HCT116 (cell line): ENCODE measurements at regions not wholly inside any gene's neighbourhood (a gene's known extent, or its start where the extent isn't known, plus 50 kb on each side); places are given as distances from the start of the nearest gene placed in this dataset.

ENCODE experiments used
- ATAC-seq: fragments of 200-7000 bp; cut with Tn5 transposase; 2 replicates; pipeline ENCODE4 v1.9.1; 2020; ENCODE audit warnings: mild to moderate bottlenecking, moderate library complexity
- BruUV-seq: library from RNA; stranded (reverse); fragments of 400-500 nt; replicated peaks from 2 replicates; lab custom pipeline; 2021; lab: Mats Ljungman, UMichigan
- CTCF ChIA-PET: fragments of 300-600 bp; sonication (Branson Sonifier 250); formaldehyde crosslinking; loops from one replicate; lab custom pipeline; 2021; ENCODE audit warnings: antibody characterized with exemption; lab: Charles Lee
- POLR2A ChIA-PET: fragments of 300-600, 350-600 bp; sonication (Branson Sonifier 250); formaldehyde crosslinking; loops from one replicate; lab custom pipeline; 2021; ENCODE audit warnings: antibody characterized with exemption; lab: Charles Lee
- RAD21 ChIA-PET, 2 experiments: fragments of 300-600 bp; sonication (Branson Sonifier 250); formaldehyde crosslinking; loops; one replicate each; lab custom pipeline; 2023; ENCODE audit warnings: low total read pairs in 2 of 2; ENCODE audit not compliant: uncharacterized antibody in 2 of 2, unreplicated experiment in 2 of 2, low non-redundant PET in 1 of 2; lab: Charles Lee
- DNase-seq: peaks from one replicate; pipeline ENCODE4 v3.0.0-alpha.2; 2010; ENCODE audit warnings: low read depth, low spot score
- H2AFZ ChIP-seq: fragments of 200-600 bp; shearing (Covaris generic), sonication (generic); 2 replicates; pipeline ENCODE4 v1.6.1; 2017; ENCODE audit warnings: low read depth, mixed run types, mixed read lengths, antibody characterized with exemption, low read length; ENCODE audit not compliant: poor library complexity, severe bottlenecking
- H3K27ac ChIP-seq: 2 replicates; pipeline ENCODE4 v1.5.1; 2012; ENCODE audit warnings: low read depth, low read length
- H3K27me3 ChIP-seq: fragments of 200-600 bp; sonication (generic); 2 replicates; pipeline ENCODE4 v1.6.1; 2016; ENCODE audit warnings: mixed run types, low read length, mixed read lengths; ENCODE audit not compliant: insufficient read depth
- H3K36me3 ChIP-seq, 2 experiments: fragments of 200-500 bp in 1 of 2; fragments of 200-600 bp in 1 of 2; sonication (Bioruptor generic) in 1 of 2; sonication (generic) in 1 of 2; 2 replicates each; pipeline versions ENCODE4 v1.5.1 to v1.6.1; 2014 to 2016; ENCODE audit warnings: low read length in 2 of 2, inconsistent platforms in 1 of 2, mixed read lengths in 1 of 2, mixed run types in 1 of 2; ENCODE audit not compliant: insufficient read depth in 2 of 2, control insufficient read depth in 1 of 2
- H3K4me1 ChIP-seq, 2 experiments: fragments of 200-600 bp in 1 of 2; sonication (generic) in 1 of 2; 2 replicates each; pipeline versions ENCODE4 v1.5.1 to v1.6.1; 2012 to 2017; ENCODE audit warnings: low read length in 2 of 2, inconsistent platforms in 1 of 2, mild to moderate bottlenecking in 1 of 2, mixed read lengths in 1 of 2, mixed run types in 1 of 2, moderate library complexity in 1 of 2; ENCODE audit not compliant: insufficient read depth in 2 of 2, control insufficient read depth in 1 of 2
- H3K4me2 ChIP-seq: fragments of 200-600 bp; sonication (generic); 2 replicates; pipeline ENCODE4 v1.6.1; 2017; ENCODE audit warnings: mixed run types, low read length, mixed read lengths
- H3K4me3 ChIP-seq, 2 experiments: fragments of 200-600 bp in 1 of 2; sonication (generic) in 1 of 2; replicated peaks in 1 of 2; 2 replicates each; pipeline ENCODE4 v1.5.1; 2011 to 2016; ENCODE audit warnings: low read length in 2 of 2, control low read depth in 1 of 2, low read depth in 1 of 2, mild to moderate bottlenecking in 1 of 2, mixed read lengths in 1 of 2, mixed run types in 1 of 2
- H3K79me2 ChIP-seq: fragments of 200-600 bp; sonication (generic); 2 replicates; pipeline ENCODE4 v1.6.1; 2017; ENCODE audit warnings: mild to moderate bottlenecking, mixed run types, low read length, moderate library complexity, mixed read lengths; ENCODE audit not compliant: insufficient read depth
- H3K9ac ChIP-seq: fragments of 200-600 bp; sonication (generic); 2 replicates; pipeline ENCODE4 v1.6.1; 2016; ENCODE audit warnings: low read length, mixed read lengths
- H3K9me2 ChIP-seq: fragments of 200-600 bp; sonication (generic), shearing (Covaris generic); 2 replicates; pipeline ENCODE4 v1.6.1; 2017; ENCODE audit warnings: mixed run types, mild to moderate bottlenecking, moderate library complexity; ENCODE audit not compliant: insufficient read depth
- H3K9me3 ChIP-seq, 2 experiments: fragments of 200-500 bp in 1 of 2; fragments of 200-600 bp in 1 of 2; sonication (Bioruptor generic) in 1 of 2; sonication (generic) in 1 of 2; 2 replicates each; pipeline ENCODE4 v1.6.1; 2014 to 2017; ENCODE audit warnings: low read length in 2 of 2, mixed read lengths in 2 of 2, inconsistent platforms in 1 of 2, low read depth in 1 of 2, mild to moderate bottlenecking in 1 of 2, mixed run types in 1 of 2, moderate library complexity in 1 of 2; ENCODE audit not compliant: control insufficient read depth in 1 of 2, insufficient read depth in 1 of 2
- H4K20me1 ChIP-seq: fragments of 200-600 bp; sonication (generic), shearing (Covaris generic); 2 replicates; pipeline ENCODE4 v1.6.1; 2017; ENCODE audit warnings: mixed run types, mild to moderate bottlenecking, moderate library complexity; ENCODE audit not compliant: insufficient read depth
- CBX3 ChIP-seq: IDR thresholded peaks from 2 replicates; pipeline ENCODE4 v1.6.1; 2012; ENCODE audit warnings: low read depth
- CEBPB ChIP-seq: IDR thresholded peaks from 2 replicates; pipeline ENCODE4 v1.6.1; 2012; ENCODE audit warnings: low read depth
- ELF1 ChIP-seq: IDR thresholded peaks from 2 replicates; pipeline ENCODE4 v1.6.1; 2012; ENCODE audit warnings: low read depth, borderline replicate concordance
- EZH2 ChIP-seq: fragments of 200-600 bp; sonication (generic); IDR thresholded peaks from 2 replicates; pipeline ENCODE4 v1.6.1; 2017; ENCODE audit warnings: antibody characterized with exemption, mixed run types
- EZH2phosphoT487 ChIP-seq: fragments of 200-600 bp; IDR thresholded peaks from 2 replicates; pipeline ENCODE4 v1.6.1; 2018; ENCODE audit warnings: antibody characterized with exemption, borderline replicate concordance
- JUND ChIP-seq: IDR thresholded peaks from 2 replicates; pipeline ENCODE4 v1.6.1; 2012
- POLR2A ChIP-seq: IDR thresholded peaks from 2 replicates; pipeline ENCODE4 v1.7.0; 2011; ENCODE audit warnings: borderline replicate concordance; ENCODE audit not compliant: insufficient read depth, insufficient read length; ENCODE audit errors: extremely low read depth
- RAD21 ChIP-seq: IDR thresholded peaks from 2 replicates; pipeline ENCODE4 v1.6.1; 2012; ENCODE audit warnings: low read depth, mild to moderate bottlenecking
- SP1 ChIP-seq: IDR thresholded peaks from 2 replicates; pipeline ENCODE4 v1.6.1; 2012; ENCODE audit warnings: low read depth
- ZBTB33 ChIP-seq: IDR thresholded peaks from 2 replicates; pipeline ENCODE4 v1.6.1; 2011; ENCODE audit warnings: mild to moderate bottlenecking, low read length, moderate library complexity; ENCODE audit not compliant: insufficient replicate concordance; ENCODE audit errors: extremely low read depth
- ZFX ChIP-seq: fragments of 450-650 bp; IDR thresholded peaks from 2 replicates; pipeline ENCODE4 v1.6.1; 2017
- intact Hi-C: fragments of 100-400 bp; cut with micrococcal nuclease; formaldehyde crosslinking; loops from 2 replicates; pipeline ENCODE4 v1.10.0; 2022
- TF ChIP-seq, protein P1 (sequence below): IDR thresholded peaks from 2 replicates; pipeline ENCODE4 v1.6.1; 2012
- TF ChIP-seq, protein P2 (sequence below): IDR thresholded peaks from 2 replicates; pipeline ENCODE4 v1.6.1; 2012; ENCODE audit warnings: low read depth
- TF ChIP-seq, protein P3 (sequence below), 3 experiments: fragments of 200-600 bp in 1 of 3; sonication (generic) in 1 of 3; IDR thresholded peaks in 2 of 3; conservative IDR thresholded peaks in 1 of 3; 2 replicates each; pipeline ENCODE4 v1.5.1; 2012 to 2017; ENCODE audit warnings: low read depth in 2 of 3, low read length in 2 of 3, antibody characterized with exemption in 1 of 3, borderline replicate concordance in 1 of 3, control low read depth in 1 of 3, mild to moderate bottlenecking in 1 of 3, mixed read lengths in 1 of 3, mixed run types in 1 of 3, moderate library complexity in 1 of 3; ENCODE audit not compliant: insufficient read depth in 1 of 3

- Histone ChIP-seq H3K27me3 (no peaks in the 10 kb centered on the region), H4K20me1 (no peaks in the 10 kb centered on the region), H3K36me3 (no peaks in the 10 kb centered on the region), H3K27ac (no peak overlapping the region), H2AFZ (no peak overlapping the region), H3K4me3 (no peak overlapping the region), H3K9me3 (no peaks in the 10 kb centered on the region)
- no TSS peak for BruUV-seq
- RAD21 ChIA-PET: no interaction called here
- POLR2A ChIA-PET: no interaction called here
- TF ChIP-seq CBX3 (no peak), CEBPB (no peak), ELF1 (no peak), SP1 (no peak), EZH2phosphoT487 (no peak), POLR2A (no peak), ZFX (no peak), ZBTB33 (no peak), EZH2 (no peak), JUND (no peak), RAD21 (no peak)
- TF ChIP-seq, protein P1, sequence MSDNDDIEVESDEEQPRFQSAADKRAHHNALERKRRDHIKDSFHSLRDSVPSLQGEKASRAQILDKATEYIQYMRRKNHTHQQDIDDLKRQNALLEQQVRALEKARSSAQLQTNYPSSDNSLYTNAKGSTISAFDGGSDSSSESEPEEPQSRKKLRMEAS: no peak
- TF ChIP-seq, protein P2, sequence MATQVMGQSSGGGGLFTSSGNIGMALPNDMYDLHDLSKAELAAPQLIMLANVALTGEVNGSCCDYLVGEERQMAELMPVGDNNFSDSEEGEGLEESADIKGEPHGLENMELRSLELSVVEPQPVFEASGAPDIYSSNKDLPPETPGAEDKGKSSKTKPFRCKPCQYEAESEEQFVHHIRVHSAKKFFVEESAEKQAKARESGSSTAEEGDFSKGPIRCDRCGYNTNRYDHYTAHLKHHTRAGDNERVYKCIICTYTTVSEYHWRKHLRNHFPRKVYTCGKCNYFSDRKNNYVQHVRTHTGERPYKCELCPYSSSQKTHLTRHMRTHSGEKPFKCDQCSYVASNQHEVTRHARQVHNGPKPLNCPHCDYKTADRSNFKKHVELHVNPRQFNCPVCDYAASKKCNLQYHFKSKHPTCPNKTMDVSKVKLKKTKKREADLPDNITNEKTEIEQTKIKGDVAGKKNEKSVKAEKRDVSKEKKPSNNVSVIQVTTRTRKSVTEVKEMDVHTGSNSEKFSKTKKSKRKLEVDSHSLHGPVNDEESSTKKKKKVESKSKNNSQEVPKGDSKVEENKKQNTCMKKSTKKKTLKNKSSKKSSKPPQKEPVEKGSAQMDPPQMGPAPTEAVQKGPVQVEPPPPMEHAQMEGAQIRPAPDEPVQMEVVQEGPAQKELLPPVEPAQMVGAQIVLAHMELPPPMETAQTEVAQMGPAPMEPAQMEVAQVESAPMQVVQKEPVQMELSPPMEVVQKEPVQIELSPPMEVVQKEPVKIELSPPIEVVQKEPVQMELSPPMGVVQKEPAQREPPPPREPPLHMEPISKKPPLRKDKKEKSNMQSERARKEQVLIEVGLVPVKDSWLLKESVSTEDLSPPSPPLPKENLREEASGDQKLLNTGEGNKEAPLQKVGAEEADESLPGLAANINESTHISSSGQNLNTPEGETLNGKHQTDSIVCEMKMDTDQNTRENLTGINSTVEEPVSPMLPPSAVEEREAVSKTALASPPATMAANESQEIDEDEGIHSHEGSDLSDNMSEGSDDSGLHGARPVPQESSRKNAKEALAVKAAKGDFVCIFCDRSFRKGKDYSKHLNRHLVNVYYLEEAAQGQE: no peak
- TF ChIP-seq, protein P3, sequence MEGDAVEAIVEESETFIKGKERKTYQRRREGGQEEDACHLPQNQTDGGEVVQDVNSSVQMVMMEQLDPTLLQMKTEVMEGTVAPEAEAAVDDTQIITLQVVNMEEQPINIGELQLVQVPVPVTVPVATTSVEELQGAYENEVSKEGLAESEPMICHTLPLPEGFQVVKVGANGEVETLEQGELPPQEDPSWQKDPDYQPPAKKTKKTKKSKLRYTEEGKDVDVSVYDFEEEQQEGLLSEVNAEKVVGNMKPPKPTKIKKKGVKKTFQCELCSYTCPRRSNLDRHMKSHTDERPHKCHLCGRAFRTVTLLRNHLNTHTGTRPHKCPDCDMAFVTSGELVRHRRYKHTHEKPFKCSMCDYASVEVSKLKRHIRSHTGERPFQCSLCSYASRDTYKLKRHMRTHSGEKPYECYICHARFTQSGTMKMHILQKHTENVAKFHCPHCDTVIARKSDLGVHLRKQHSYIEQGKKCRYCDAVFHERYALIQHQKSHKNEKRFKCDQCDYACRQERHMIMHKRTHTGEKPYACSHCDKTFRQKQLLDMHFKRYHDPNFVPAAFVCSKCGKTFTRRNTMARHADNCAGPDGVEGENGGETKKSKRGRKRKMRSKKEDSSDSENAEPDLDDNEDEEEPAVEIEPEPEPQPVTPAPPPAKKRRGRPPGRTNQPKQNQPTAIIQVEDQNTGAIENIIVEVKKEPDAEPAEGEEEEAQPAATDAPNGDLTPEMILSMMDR (IDR thresholded peaks at IDR 0.05 in 2 of 3, conservative IDR thresholded peaks at IDR 0.05 in 1 of 3; ENCODE audit: borderline replicate concordance in 1 of 3, insufficient read depth in 1 of 3, low read depth in 2 of 3, low read length in 2 of 3): no peak
- TF ChIP-seq, all 23 proteins: peak for 0
- no peak for ATAC-seq
- intact Hi-C loops: no loop called here
- no peak for DNase-seq
- H3K9me2 ChIP-seq: no peaks in the 10 kb centered on the region
- H3K9ac ChIP-seq: no peak overlapping the region
- H3K79me2 ChIP-seq: no peaks in the 10 kb centered on the region
- CTCF ChIA-PET: no interaction called here
- no peak overlapping the region for H3K4me2 ChIP-seq
- H3K4me1 ChIP-seq: no peaks in the 10 kb centered on the region
Observed at GRCh38 chr1:188763541-188763940, 1714.1 kb downstream of the BRINP3 start.
